RWPE2 (cell line): ENCODE measurements at regions not wholly inside any gene's neighbourhood (a gene's known extent, or its start where the extent isn't known, plus 50 kb on each side); places are given as distances from the start of the nearest gene placed in this dataset.
A peak's percentile ranks its signal among the peaks of the same experiment; 100 is the strongest.

Source experiments
- ATAC-seq: fragments of 200-7000 bp; cut with Tn5 transposase; 3 replicates; pipeline ENCODE4 v1.9.1; 2021; ENCODE audit warnings: low read depth
- DNase-seq: peaks from one replicate; pipeline ENCODE4 v3.0.0-alpha.2; 2020; ENCODE audit warnings: low spot score
- H3K27ac ChIP-seq: fragments of 450-650 bp; 2 replicates; pipeline ENCODE4 v1.5.1; 2017; ENCODE audit warnings: mild to moderate bottlenecking; ENCODE audit not compliant: poor library complexity, severe bottlenecking
- H3K27me3 ChIP-seq: fragments of 250-450 bp; sonication (Bioruptor Pico); 2 replicates; pipeline ENCODE4 v1.5.1; 2021; ENCODE audit warnings: mild to moderate bottlenecking, moderate library complexity; ENCODE audit not compliant: insufficient read depth, poor library complexity, severe bottlenecking
- H3K36me3 ChIP-seq: fragments of 250-450 bp; sonication (Bioruptor Pico); 2 replicates; pipeline ENCODE4 v1.5.1; 2020; ENCODE audit warnings: low read depth, mild to moderate bottlenecking, moderate library complexity
- H3K4me1 ChIP-seq: fragments of 250-450 bp; sonication (Bioruptor Pico); 2 replicates; pipeline ENCODE4 v1.5.1; 2021; ENCODE audit warnings: mild to moderate bottlenecking, moderate library complexity; ENCODE audit not compliant: insufficient read depth, poor library complexity, severe bottlenecking
- H3K4me3 ChIP-seq: fragments of 250-450 bp; sonication (Bioruptor Pico); 2 replicates; pipeline ENCODE4 v1.5.1; 2021; ENCODE audit warnings: mild to moderate bottlenecking, moderate library complexity; ENCODE audit not compliant: severe bottlenecking
- H3K9me3 ChIP-seq: fragments of 250-450 bp; sonication (Bioruptor Pico); 2 replicates; pipeline ENCODE4 v1.5.1; 2021; ENCODE audit warnings: mild to moderate bottlenecking, moderate library complexity; ENCODE audit not compliant: severe bottlenecking
- TF ChIP-seq, protein P1 (sequence below): fragments of 450-650 bp; IDR thresholded peaks from one replicate; pipeline ENCODE4 v1.5.1; 2017; ENCODE audit warnings: mild to moderate bottlenecking, moderate library complexity; ENCODE audit not compliant: poor library complexity, severe bottlenecking

DNA sequence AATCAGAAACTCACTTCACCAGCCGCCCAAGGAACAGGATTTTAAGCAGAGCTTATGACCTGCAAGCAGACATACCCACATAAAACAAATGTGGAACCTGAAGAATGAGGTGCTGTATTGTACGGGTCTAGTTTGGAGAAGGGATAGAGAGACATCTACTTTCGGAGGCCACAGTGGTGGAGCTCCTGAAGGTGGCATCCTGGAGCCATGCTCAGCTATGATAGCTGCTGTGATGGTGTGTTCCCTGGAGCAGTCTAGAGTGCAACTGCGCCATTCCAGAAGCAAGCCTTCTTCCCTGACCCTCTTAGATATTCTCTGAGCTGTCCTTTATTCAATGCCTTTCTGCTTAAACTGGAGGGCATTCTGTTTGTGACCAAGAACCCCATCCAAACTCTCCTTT is 402.6 kb downstream of the FUT8 start:
- DNase-seq = no peak
- Histone ChIP-seq H3K27ac (no peak overlapping the region), H3K27me3 (no peaks in the 10 kb centered on the region), H3K4me3 (no peak overlapping the region), H3K9me3 (no peaks in the 10 kb centered on the region), H3K4me1 (no peaks in the 10 kb centered on the region), H3K36me3 (no peaks in the 10 kb centered on the region)
- ATAC-seq = no peak
- TF ChIP-seq, protein P1, sequence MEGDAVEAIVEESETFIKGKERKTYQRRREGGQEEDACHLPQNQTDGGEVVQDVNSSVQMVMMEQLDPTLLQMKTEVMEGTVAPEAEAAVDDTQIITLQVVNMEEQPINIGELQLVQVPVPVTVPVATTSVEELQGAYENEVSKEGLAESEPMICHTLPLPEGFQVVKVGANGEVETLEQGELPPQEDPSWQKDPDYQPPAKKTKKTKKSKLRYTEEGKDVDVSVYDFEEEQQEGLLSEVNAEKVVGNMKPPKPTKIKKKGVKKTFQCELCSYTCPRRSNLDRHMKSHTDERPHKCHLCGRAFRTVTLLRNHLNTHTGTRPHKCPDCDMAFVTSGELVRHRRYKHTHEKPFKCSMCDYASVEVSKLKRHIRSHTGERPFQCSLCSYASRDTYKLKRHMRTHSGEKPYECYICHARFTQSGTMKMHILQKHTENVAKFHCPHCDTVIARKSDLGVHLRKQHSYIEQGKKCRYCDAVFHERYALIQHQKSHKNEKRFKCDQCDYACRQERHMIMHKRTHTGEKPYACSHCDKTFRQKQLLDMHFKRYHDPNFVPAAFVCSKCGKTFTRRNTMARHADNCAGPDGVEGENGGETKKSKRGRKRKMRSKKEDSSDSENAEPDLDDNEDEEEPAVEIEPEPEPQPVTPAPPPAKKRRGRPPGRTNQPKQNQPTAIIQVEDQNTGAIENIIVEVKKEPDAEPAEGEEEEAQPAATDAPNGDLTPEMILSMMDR = no peak

DNA sequence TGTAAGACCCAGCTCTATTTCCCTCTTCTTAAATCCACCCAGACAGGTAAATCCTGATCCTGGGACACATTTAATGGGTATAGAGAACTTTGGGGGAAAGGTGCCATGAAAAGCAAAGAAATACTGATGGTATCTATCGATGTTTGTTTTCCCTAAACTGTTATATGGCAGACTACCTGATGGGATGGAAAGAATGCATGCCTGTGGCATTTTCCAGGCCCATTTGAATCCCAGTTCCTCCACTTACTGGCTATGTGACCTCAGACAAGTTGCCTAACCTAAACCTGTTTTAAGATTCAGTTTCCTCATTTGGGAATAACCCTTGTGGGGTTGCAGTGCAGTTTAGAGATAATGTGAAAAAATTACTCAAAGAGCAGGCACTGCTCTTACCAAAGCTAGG is 404.5 kb downstream of the FUT8 start:
- ATAC-seq (peak; percentile 54), DNase-seq (no peak)
- Histone ChIP-seq H3K27me3 (no peaks in the 10 kb centered on the region), H3K9me3 (no peaks in the 10 kb centered on the region), H3K36me3 (no peaks in the 10 kb centered on the region), H3K4me1 (no peaks in the 10 kb centered on the region), H3K27ac (no peak overlapping the region), H3K4me3 (no peak overlapping the region)
- TF ChIP-seq, protein P1 = no peak

DNA sequence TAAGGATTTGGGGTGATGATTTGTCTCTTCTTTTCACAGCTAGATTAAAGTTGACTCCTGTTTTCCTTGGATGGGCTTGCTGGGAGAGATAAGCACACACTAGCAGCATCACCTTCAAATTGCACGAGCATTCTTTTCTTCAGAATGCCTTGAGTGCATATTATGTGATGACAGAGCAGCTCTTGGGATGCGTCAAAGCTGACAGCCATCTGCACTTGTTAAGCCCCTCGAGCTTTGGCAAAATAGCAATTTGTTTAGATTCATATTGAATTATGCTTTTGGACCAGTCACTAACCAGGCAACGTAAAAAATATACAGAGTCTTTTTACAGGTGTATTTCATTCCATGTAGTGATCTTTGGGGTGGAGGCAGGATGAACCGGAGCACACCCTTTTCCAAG is 407.0 kb downstream of the FUT8 start:
- H3K27me3 ChIP-seq = no peaks in the 10 kb centered on the region
- no peaks in the 10 kb centered on the region for H3K9me3 ChIP-seq
- no peak overlapping the region for H3K27ac ChIP-seq
- TF ChIP-seq, protein P1 = no peak
- no peak for DNase-seq
- no peak for ATAC-seq
- H3K36me3 ChIP-seq = no peaks in the 10 kb centered on the region
- H3K4me3 ChIP-seq = no peak overlapping the region
- H3K4me1 ChIP-seq = no peaks in the 10 kb centered on the region

DNA sequence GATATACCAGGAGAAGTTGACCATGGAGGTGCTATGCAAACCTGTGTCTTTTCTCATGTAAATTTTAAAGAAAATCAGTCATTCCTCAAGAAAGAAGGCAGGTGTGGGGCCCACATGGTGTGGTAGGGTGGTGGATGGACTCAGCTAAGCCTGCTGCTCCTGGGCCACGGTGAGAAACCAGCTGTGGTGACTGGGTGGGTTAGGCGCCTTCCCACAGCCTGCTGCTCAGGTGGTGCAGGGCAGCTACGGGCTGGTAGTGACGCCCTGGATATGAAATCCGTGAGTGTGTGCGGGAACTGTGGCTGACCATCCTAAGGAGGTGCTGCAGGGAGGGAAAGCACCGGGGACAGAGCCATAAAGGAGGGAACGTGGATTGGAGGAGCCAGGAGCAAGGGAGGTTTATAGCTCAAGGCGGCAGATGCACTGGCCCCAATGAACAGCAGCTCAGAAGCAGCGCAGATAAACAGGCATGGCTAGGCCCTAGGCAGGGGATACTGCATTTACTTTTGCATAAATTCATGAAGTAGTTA is 408.8 kb downstream of the FUT8 start:
- H3K27ac ChIP-seq = no peak overlapping the region
- TF ChIP-seq, protein P1 = no peak
- H3K36me3 ChIP-seq = no peaks in the 10 kb centered on the region
- H3K4me3 ChIP-seq = no peak overlapping the region
- DNase-seq (no peak), ATAC-seq (no peak)
- H3K9me3 ChIP-seq = no peaks in the 10 kb centered on the region
- H3K4me1 ChIP-seq = no peaks in the 10 kb centered on the region
- H3K27me3 ChIP-seq = peaks cover 10% of the 10 kb centered on the region

DNA sequence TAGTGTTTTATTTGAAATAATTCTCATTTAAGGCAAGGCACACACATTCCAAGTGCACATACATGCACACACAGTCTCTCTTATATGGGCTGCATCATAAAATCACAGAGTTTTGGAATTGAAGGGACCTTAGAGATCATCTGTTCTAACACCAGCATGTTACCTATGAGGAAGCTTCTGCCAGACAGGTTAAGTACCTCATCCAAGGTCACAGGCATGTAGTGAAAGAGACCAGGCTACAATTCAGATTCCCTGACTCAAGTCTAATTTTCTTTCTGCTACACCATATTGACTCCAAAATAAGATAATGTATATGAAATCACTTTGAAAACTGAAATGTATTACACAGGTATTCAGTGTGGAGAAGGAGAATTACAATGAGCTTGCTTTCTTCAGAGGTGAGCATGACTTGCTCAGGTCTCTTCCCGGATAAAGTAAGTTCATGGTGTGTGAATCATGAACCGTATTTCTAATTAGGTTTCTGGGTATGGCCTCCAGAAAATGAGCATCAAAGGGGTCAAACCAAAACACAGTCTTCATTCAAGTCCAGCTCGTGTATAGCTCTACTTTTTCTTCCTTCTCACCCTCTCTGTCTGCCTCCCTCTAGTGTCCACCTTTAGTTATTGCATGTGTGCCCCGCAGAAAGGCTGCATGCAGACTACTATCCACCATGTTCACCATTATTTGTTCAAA is 411.9 kb downstream of the FUT8 start:
- Histone ChIP-seq H3K27me3 (peaks cover 36% of the 10 kb centered on the region), H3K27ac (no peak overlapping the region), H3K9me3 (no peaks in the 10 kb centered on the region), H3K4me1 (no peaks in the 10 kb centered on the region), H3K4me3 (no peak overlapping the region), H3K36me3 (no peaks in the 10 kb centered on the region)
- ATAC-seq = peak; percentile 79
- no peak for DNase-seq
- TF ChIP-seq, protein P1 = peak; percentile 97
